ENCODE measurements at regions not wholly inside any gene's neighbourhood (a gene's known extent, or its start where the extent isn't known, plus 50 kb on each side); places are given as distances from the start of the nearest gene placed in this dataset.

DNA sequence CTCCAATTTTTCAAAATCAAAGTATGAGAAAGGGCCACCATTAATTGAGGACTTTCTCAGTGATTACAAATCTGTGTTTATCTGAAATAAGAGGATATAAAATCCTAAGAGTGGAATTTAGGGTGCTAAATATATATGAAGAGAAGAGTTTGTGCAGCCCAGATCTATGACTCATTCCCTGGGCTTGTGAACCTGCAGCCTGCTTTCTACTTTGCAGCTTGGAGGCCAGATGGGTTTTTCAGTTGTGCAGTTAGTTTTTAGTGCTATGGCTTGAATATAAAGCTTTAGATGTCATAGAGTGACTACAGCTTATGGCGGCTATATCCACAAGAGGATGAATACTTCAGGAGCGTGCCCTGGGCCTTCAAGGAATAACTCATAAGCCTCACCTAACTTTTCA is 1391.1 kb downstream of the FSTL5 start:
- DNase-seq: no peak

GRCh38 chr4:160795216-160795615 is 1368.6 kb downstream of the FSTL5 start:
- no peak for DNase-seq

- DNase-seq: no peak
Measured at GRCh38 chr4:160808174-160808573, 1355.6 kb downstream of the FSTL5 start.

DNA sequence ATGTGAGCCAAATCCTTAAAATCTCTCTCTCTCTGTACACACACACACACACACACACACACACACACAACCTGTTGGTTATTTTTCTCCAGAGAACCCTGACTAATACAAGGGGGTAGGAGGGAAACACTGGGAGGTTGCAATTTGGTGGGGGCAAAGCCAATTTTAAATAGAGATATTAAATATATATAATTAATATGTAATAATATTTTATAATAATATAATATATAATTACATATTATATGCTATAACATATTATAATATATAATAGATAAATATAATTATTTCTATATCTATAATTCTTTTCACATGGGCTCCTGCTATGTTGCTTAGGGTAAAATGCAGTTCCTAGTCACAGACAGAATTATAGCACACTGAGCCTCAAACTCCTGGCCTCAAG is 1354.2 kb downstream of the FSTL5 start:
- DNase-seq: no peak

GRCh38 chr4:160810424-160810823 is 1353.4 kb downstream of the FSTL5 start:
- no peak for DNase-seq

DNA sequence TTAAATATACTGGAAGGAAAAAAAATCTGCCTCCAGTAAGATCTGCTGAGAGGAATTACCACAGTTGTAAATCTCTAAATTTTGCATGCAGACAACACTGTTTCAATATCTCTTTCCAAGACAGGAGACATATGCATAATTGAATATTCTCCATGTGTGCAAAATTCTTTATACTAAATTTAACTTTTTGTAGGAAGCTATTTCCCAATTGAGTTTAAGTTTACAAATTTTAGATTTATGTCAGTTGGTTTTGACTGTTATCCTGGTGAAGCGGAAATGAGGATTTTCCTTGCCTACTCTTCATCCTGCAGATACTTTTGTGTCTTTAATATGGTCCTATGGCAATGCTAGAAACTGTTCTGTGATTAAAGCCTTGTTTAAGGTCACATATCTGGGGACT is 1352.9 kb downstream of the FSTL5 start:
- no peak for DNase-seq

DNA sequence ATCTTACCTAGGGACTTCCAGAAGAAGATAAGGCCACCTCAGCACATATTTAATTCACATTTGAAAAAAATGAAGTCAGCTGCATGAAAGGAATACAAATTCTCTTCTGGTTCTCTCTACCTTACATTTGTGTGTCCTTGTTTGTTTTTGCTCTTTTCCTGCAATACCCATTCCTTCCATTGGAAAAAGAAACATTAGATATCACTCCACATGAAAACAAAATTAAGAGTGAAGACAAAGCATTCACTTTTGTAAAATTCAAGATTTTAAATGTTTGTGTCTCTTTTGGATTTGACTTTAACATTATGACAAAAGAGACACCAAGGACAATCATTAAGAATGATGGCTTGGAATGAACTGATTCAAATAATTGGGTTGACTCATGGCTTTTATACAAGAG is 1351.8 kb downstream of the FSTL5 start:
- DNase-seq: no peak

DNA sequence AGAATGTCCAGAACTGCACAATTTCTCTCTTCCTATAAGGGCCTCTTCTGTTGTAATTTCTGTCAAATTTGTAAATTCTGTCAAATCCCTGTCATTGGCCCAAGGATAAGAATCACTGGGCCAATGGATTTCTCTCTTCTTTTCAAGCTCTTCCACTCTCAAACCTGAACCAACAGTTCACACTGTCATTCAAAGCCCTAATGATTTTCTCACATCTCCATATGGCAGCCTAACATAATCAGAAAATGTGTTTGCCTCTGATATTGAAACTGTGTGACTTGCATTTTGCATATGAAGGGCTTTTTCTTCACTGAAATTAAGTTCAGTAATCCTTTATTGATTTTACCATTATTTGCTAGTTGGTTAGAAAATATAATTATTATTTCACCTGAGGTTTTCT is 1349.1 kb downstream of the FSTL5 start:
- DNase-seq: no peak

DNA sequence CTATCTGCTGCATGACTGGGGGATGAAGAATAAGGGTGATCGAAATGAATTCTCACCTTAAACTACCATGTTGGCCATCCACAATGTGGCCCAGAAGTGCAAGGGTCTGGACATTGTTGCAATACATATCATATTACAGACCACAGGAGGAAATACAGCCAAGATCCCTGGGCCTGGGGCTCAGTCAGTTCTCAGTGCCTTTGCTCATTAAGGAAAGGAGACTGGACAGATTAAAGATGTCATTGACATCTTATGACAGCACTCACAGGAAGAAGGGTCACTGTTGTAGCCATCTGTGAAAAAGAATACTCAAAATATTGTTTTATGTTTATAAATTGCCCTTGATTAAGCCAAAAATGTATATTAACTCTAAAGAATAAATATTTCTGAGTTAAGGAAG is 1345.2 kb downstream of the FSTL5 start:
- DNase-seq: no peak

GRCh38 chr4:160819791-160820190 is 1344.0 kb downstream of the FSTL5 start:
- no peak for DNase-seq

- no peak for DNase-seq
Measured at GRCh38 chr4:160824481-160824880, 1339.3 kb downstream of the FSTL5 start.

DNA sequence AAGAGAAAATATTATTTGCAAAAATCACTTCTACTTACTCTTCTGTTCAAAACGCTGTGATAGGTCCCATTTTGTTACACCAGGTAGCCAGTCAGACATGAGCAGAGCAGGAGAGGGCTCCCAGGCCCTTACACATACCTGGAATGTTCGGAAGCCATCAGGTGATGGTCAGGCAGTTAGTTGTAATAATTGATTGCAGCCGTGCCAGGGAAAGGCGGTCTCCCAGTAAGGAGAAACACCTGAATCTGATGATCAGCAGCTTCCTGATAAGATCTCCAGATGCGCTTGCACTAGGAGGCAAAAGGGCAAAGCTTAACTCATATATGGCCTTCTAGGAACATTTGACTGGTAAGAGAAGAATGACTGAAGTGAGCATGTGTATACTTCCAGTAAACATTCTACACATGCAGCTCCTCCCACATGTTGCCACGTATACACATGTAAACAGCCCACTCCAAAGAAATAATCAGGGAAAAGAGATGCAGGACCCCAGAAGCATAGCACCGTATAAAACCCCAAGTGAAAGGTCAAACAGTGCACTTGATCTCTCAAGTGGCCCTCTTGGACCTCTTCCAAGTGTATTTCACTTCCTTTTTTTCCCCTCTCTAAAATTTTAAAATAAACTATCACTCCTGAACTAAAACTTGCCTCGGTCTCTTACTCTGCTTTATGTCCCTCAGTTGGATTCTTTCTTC is 1338.0 kb downstream of the FSTL5 start:
- DNase-seq: no peak

DNA sequence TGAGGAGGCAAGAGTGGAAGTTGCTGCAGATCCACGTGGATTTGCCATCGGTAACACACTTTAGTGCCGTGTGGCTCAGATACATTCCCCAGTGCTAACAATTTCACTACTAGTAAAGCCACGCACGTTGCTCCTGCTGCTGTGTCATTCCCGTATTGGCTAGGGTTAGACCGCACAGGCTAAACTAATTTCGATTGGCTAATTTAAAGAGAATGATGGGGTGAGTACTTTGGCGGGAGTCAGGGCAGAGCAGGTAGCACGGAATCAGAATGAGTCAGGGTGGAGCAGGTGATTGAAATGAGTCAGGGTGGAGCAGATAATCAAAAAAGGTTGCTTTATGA is 1337.5 kb downstream of the FSTL5 start:
- DNase-seq: no peak

- DNase-seq: no peak
Measured at GRCh38 chr4:160831165-160831922, 1332.5 kb downstream of the FSTL5 start.

- DNase-seq: no peak
Measured at GRCh38 chr4:160835789-160836188, 1328.0 kb downstream of the FSTL5 start.

GRCh38 chr4:160836431-160836830 is 1327.4 kb downstream of the FSTL5 start:
- DNase-seq: no peak

GRCh38 chr4:160846121-160846520 is 1317.7 kb downstream of the FSTL5 start:
- DNase-seq: no peak

DNA sequence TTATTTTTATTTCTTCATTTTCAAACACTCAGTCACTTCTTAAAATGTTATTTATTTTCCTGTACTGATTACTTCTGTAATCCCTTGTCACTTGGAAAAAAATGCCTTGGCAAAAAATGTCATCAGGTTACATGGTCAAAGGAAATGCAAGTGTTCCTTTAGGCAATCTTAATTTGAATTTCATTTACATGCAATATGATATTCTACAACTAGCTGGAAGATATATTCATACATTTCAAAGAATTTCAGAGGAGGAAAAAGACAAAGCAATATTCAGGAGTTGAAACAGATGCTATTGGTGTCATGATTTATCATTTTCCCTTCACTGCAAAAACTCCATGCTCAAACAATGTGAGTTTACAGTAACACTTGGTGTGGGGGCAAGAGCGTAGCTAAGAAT is 1316.6 kb downstream of the FSTL5 start:
- DNase-seq: no peak

DNA sequence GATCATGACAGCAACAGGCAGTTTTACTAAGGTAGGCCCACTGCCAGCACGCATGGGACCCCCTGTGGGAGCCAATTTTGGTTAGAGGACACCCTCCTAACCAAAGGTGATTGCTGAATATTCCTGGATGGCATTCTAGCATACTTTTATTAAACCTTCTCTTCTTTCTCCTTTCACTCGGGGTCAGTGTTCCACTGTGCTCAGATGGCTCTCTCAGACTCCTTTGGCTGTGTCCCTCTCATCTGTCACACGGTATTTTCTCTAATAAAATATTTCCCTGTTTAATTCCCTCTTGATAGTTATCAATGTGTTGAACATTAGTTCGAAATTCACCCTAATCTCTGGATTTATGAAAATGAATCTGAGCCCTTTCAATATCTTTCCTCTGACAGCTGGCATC is 1315.3 kb downstream of the FSTL5 start:
- no peak for DNase-seq

GRCh38 chr4:160848901-160849760 is 1314.7 kb downstream of the FSTL5 start:
- no peak for DNase-seq

GRCh38 chr4:160864253-160864652 is 1299.5 kb downstream of the FSTL5 start:
- no peak for DNase-seq

GRCh38 chr4:160869899-160870298 is 1293.9 kb downstream of the FSTL5 start:
- DNase-seq: no peak

DNA sequence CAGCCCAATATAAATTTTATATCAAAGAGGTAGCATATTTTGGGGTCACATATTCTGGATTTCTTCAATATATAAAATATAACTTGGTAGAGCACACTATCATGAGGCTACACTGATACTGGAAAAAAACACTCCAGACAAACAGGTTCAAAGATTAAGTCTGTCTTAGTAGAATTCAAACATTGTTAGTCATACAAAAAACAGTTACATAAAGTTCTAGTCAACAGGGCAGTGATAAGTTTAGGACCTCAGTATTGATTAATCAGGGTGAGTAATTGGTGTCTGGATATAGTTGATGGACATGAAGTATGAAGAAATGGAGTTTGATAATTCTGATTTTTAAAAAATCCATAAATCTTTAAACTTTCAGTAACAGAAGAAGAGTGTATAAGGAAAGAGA is 1291.3 kb downstream of the FSTL5 start:
- DNase-seq: no peak

Data from hematopoietic multipotent progenitor cell treated with erythropoietin and hydrocortisone succinate and interleukin-3 and kit ligand, for 6 days (in vitro differentiated cells).